Esophagus squamous epithelium (tissue), 4 donors: ENCODE measurements at regions not wholly inside any gene's neighbourhood (a gene's known extent, or its start where the extent isn't known, plus 50 kb on each side); places are given as distances from the start of the nearest gene placed in this dataset.

Experiments
- POLR2A ChIP-seq, 4 donors: fragments of 450-650 bp; IDR thresholded peaks; one replicate each; pipeline ENCODE4 v1.6.1; 2017; ENCODE audit warnings: antibody characterized with exemption in 4 of 4, mild to moderate bottlenecking in 4 of 4, moderate library complexity in 3 of 4
- TF ChIP-seq, protein P1 (sequence below), 6 experiments: fragments of 450-650 bp in 4 of 6; fragments of 200-600 bp in 2 of 6; sonication (generic) in 2 of 6; IDR thresholded peaks; one replicate each; pipeline ENCODE4 v1.5.1; 2016 to 2019; ENCODE audit warnings: antibody characterized with exemption in 6 of 6, mild to moderate bottlenecking in 4 of 6, moderate library complexity in 4 of 6

DNA sequence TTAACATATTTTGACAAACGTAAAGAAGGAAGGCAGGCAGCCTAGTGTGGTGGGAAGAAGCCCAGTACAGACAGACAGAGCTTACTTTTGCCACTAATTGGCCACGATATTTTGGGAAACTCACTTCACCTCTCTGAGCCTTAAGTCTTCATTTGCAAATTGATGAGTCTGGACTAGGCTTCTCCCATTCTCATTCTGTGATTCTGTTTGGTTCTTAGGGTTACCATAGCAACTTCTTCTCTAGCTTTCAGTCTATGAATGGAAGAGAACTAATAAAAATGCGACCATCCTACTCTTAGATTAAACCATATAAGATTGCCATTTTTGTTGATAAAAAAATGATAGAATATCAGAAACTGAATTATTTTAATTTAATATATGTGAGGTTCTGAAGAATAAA lies 210.5 kb downstream of the SNAPC1 start:
- TF ChIP-seq, protein P1, sequence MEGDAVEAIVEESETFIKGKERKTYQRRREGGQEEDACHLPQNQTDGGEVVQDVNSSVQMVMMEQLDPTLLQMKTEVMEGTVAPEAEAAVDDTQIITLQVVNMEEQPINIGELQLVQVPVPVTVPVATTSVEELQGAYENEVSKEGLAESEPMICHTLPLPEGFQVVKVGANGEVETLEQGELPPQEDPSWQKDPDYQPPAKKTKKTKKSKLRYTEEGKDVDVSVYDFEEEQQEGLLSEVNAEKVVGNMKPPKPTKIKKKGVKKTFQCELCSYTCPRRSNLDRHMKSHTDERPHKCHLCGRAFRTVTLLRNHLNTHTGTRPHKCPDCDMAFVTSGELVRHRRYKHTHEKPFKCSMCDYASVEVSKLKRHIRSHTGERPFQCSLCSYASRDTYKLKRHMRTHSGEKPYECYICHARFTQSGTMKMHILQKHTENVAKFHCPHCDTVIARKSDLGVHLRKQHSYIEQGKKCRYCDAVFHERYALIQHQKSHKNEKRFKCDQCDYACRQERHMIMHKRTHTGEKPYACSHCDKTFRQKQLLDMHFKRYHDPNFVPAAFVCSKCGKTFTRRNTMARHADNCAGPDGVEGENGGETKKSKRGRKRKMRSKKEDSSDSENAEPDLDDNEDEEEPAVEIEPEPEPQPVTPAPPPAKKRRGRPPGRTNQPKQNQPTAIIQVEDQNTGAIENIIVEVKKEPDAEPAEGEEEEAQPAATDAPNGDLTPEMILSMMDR (IDR thresholded peaks at IDR 0.05): no peak
- TF ChIP-seq POLR2A (IDR thresholded peaks at IDR 0.05): no peak
